ENCODE measurements at regions not wholly inside any gene's neighbourhood (a gene's known extent, or its start where the extent isn't known, plus 50 kb on each side); places are given as distances from the start of the nearest gene placed in this dataset.

GRCh38 chr10:33657154-33657908 lies 322.9 kb upstream of the NRP1 start:
- TF ChIP-seq CTCF (IDR thresholded peaks at IDR 0.05; ENCODE audit: low read depth, low read length, poor library complexity, severe bottlenecking) (no peak), EZH2phosphoT487 (IDR thresholded peaks at IDR 0.05; ENCODE audit: borderline replicate concordance, low read length) (no peak)
